Eye (tissue), 1 donor: ENCODE measurements at regions not wholly inside any gene's neighbourhood (a gene's known extent, or its start where the extent isn't known, plus 50 kb on each side); places are given as distances from the start of the nearest gene placed in this dataset.

Experiments
- DNase-seq: peaks from one replicate; pipeline ENCODE4 v3.0.0-alpha.2; 2015

GRCh38 chr1:83718338-83718737, 280.6 kb downstream of the TTLL7 start:
- DNase-seq = no peak

GRCh38 chr1:83717785-83718184, 281.1 kb downstream of the TTLL7 start:
- DNase-seq = no peak

- DNase-seq = no peak
These were observed 282.3 kb downstream of the TTLL7 start for GRCh38 chr1:83716641-83717040.

GRCh38 chr1:83715550-83715949, 283.4 kb downstream of the TTLL7 start:
- DNase-seq = no peak

GRCh38 chr1:83709662-83710061, 289.3 kb downstream of the TTLL7 start:
- DNase-seq = no peak

- no peak for DNase-seq
These were observed 292.5 kb downstream of the TTLL7 start for GRCh38 chr1:83706354-83706938.

GRCh38 chr1:83705091-83705490, 293.8 kb downstream of the TTLL7 start:
- DNase-seq = no peak

GRCh38 chr1:83704350-83704749, 294.6 kb downstream of the TTLL7 start:
- DNase-seq = no peak

- DNase-seq = no peak
These were observed 296.6 kb downstream of the TTLL7 start for GRCh38 chr1:83702356-83702755.

GRCh38 chr1:83701355-83701754, 297.6 kb downstream of the TTLL7 start:
- no peak for DNase-seq

- DNase-seq = no peak
These were observed 300.3 kb downstream of the TTLL7 start for GRCh38 chr1:83698644-83699043.

- DNase-seq = no peak
These were observed 301.0 kb downstream of the TTLL7 start for GRCh38 chr1:83697961-83698360.

- DNase-seq = no peak
These were observed 301.7 kb downstream of the TTLL7 start for GRCh38 chr1:83697220-83697619.

GRCh38 chr1:83694449-83694848, 304.5 kb downstream of the TTLL7 start:
- DNase-seq = peak; percentile 31

GRCh38 chr1:83693427-83694126, 305.4 kb downstream of the TTLL7 start:
- DNase-seq = peak; percentile 86

- DNase-seq = peak; percentile 87
These were observed 306.2 kb downstream of the TTLL7 start for GRCh38 chr1:83692524-83693381.

GRCh38 chr1:83691953-83692500, 306.9 kb downstream of the TTLL7 start:
- no peak for DNase-seq

- no peak for DNase-seq
These were observed 308.7 kb downstream of the TTLL7 start for GRCh38 chr1:83689921-83690868.

GRCh38 chr1:83682132-83682531, 316.8 kb downstream of the TTLL7 start:
- DNase-seq = no peak

GRCh38 chr1:83676106-83676505, 322.8 kb downstream of the TTLL7 start:
- no peak for DNase-seq

GRCh38 chr1:83673312-83673711, 325.6 kb downstream of the TTLL7 start:
- DNase-seq = no peak

- DNase-seq = no peak
These were observed 327.3 kb downstream of the TTLL7 start for GRCh38 chr1:83671586-83671985.
